Fibroblast of skin of right quadriceps (primary cell): ENCODE measurements at regions not wholly inside any gene's neighbourhood (a gene's known extent, or its start where the extent isn't known, plus 50 kb on each side); places are given as distances from the start of the nearest gene placed in this dataset.

ENCODE experiments used
- DNase-seq: peaks from one replicate; pipeline ENCODE4 v3.0.0-alpha.2; 2013

GRCh38 chr11:115905341-115906000 is 401.3 kb upstream of the CADM1 start:
- peak; percentile 85 for DNase-seq

- no peak for DNase-seq
Measured at GRCh38 chr11:115903179-115903578, 399.0 kb upstream of the CADM1 start.

- DNase-seq, result no peak
Measured at GRCh38 chr11:115901069-115901468, 396.9 kb upstream of the CADM1 start.

GRCh38 chr11:115900111-115900510 is 395.9 kb upstream of the CADM1 start:
- no peak for DNase-seq

- no peak for DNase-seq
Measured at GRCh38 chr11:115897707-115898106, 393.5 kb upstream of the CADM1 start.

GRCh38 chr11:115896084-115896483 is 391.9 kb upstream of the CADM1 start:
- no peak for DNase-seq

GRCh38 chr11:115895594-115895993 is 391.4 kb upstream of the CADM1 start:
- DNase-seq, result no peak

GRCh38 chr11:115894176-115894575 is 390.0 kb upstream of the CADM1 start:
- DNase-seq, result no peak

GRCh38 chr11:115893461-115894099 is 389.4 kb upstream of the CADM1 start:
- peak; percentile 84 for DNase-seq

- DNase-seq, result no peak
Measured at GRCh38 chr11:115892016-115892415, 387.8 kb upstream of the CADM1 start.

- no peak for DNase-seq
Measured at GRCh38 chr11:115891581-115891980, 387.4 kb upstream of the CADM1 start.

GRCh38 chr11:115890500-115890899 is 386.3 kb upstream of the CADM1 start:
- DNase-seq, result no peak

- no peak for DNase-seq
Measured at GRCh38 chr11:115889712-115890111, 385.5 kb upstream of the CADM1 start.

- DNase-seq, result no peak
Measured at GRCh38 chr11:115887727-115888126, 383.5 kb upstream of the CADM1 start.

GRCh38 chr11:115887316-115887715 is 383.1 kb upstream of the CADM1 start:
- no peak for DNase-seq

- DNase-seq, result no peak
Measured at GRCh38 chr11:115886422-115886733, 382.2 kb upstream of the CADM1 start.

GRCh38 chr11:115885535-115886421 is 381.6 kb upstream of the CADM1 start:
- DNase-seq, result no peak

GRCh38 chr11:115884800-115885534 is 380.8 kb upstream of the CADM1 start:
- DNase-seq, result no peak

- DNase-seq, result no peak
Measured at GRCh38 chr11:115874843-115875242, 370.6 kb upstream of the CADM1 start.

- no peak for DNase-seq
Measured at GRCh38 chr11:115873813-115874212, 369.6 kb upstream of the CADM1 start.

GRCh38 chr11:115872416-115872815 is 368.2 kb upstream of the CADM1 start:
- no peak for DNase-seq

GRCh38 chr11:115871161-115871760 is 367.0 kb upstream of the CADM1 start:
- no peak for DNase-seq
